DMS 273 treated with DMSO at 0.1 percent for 48 hours (cell line): ENCODE measurements at regions not wholly inside any gene's neighbourhood (a gene's known extent, or its start where the extent isn't known, plus 50 kb on each side); places are given as distances from the start of the nearest gene placed in this dataset.
A peak's percentile ranks its signal among the peaks of the same experiment; 100 is the strongest.

Experiments
- DNase-seq: peaks from one replicate; lab custom pipeline; 2025; lab: John Stamatoyannopoulos, UW

- DNase-seq: no peak
These were observed 128.7 kb upstream of the SLC10A2 start for GRCh38 chr13:103194871-103195270.

DNA sequence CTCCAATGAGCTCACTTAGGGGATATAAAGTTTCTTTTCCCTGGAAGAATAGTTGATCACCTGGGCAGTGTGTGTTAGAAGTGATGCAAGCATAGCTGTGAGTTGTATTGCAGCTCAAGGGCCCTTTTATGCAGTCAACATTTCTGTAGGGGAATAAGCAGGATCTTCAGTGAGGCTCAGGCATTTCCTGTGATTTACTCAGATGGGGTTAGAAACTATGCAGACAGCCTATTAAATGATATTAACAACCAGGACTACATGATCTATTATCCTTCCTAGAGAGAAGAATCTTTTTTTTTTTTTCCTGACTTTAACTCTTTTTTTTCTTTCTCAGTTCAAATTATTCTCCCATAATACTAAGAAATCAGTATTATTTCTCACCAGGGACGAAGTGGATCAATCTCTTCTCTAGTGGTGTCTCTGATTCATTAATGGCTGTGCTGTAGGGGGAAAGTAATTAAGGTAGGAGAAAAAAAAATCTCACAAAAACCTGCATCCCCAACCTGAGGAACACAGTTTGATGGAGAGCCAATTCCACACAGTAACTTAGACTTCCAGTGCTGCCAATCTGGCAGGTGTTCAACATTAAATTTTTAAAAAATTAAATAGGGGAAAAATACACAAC, 126.4 kb upstream of the SLC10A2 start:
- DNase-seq: no peak

GRCh38 chr13:103190841-103191240, 124.6 kb upstream of the SLC10A2 start:
- no peak for DNase-seq

DNA sequence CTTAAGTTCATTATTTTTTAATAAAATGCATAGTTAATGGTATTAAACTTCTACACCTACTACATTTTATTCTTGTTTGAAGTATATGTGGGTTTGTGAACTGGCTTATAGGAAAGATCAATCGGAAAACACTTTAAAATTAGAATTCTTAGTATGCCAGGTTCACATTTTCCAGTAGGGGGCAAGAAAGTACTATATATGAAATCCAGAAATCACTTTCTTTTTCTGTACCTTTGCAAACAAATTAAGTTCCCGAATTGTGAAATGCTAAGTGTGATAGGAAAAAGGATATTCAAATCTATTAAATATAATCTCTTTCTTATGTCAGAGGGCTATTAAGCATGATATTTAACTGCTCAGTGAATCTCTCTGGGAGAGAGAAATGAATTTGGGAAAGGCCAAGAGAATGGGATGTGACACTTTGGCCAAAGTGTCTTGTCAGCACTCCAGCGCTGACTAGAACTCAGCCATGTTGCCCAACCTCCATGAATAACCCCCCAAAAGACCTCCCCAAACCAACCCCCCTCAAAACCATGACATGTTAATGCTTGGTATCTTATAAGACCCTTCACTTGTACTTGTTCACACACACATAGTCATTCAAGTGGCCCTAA, 122.6 kb upstream of the SLC10A2 start:
- no peak for DNase-seq

DNA sequence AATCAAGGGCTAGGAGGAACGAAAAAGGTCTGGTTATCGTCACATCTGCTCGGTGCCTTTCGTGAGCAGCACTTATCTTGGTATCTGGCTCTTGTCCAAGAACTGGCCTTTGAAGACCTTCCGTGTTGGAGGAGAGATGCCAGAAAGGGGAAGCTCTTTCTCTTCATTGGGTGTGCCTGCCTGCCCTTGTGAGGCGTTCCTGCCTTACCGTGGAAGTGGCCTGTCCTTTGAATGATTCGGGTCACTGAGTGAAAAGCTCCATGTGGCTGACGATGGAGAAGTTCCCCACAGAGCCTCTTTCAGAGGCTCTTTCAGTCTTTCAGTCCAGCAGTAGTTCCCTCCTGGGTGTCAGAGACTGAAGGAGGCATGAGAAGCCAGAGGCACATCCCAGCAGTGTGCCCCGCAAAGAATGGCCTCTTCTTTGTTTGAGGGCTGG, 121.5 kb upstream of the SLC10A2 start:
- no peak for DNase-seq

DNA sequence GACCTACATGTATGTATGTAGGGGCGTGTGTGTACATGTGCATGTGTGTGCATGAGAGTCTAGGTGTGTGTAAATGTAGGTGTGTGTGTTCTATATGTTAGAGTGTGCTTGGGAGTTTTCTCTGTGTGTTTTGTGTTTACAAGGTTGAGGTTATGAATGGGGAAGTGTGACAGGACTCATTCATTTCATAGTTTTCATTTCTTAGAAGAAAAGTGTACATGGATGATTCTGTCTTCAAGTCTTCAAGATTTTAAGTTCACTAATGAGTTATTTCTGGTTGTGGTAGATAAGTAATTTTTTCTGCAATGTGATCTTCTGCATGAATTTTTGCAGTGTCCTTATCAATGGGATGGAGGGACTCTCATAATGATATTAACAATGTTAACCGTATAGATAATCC, 118.2 kb upstream of the SLC10A2 start:
- no peak for DNase-seq

- peak; percentile 70 for DNase-seq
These were observed 113.0 kb upstream of the SLC10A2 start for GRCh38 chr13:103178986-103179943.

DNA sequence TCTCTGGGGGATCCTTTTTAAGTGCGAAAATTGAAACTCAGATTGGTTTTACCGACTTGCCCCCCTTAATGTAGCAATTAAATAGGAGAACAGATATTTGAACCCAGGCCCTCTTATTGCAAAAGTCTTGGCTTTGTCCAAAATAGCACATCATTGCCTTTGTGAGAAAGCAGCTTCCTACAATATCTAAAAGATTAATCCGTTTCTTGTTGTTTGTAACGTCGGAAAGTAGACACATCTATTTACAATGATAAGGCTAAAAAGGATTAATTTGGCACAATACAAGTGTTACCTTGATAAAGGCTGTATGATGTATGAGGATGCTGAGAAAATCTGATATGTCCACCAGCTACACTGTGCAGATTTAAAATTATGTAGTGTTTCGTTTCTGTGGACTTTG, 108.7 kb upstream of the SLC10A2 start:
- DNase-seq: no peak

GRCh38 chr13:103168901-103169508, 102.8 kb upstream of the SLC10A2 start:
- no peak for DNase-seq

GRCh38 chr13:103164251-103164650, 98.0 kb upstream of the SLC10A2 start:
- DNase-seq: no peak

GRCh38 chr13:103161476-103161875, 95.3 kb upstream of the SLC10A2 start:
- DNase-seq: no peak

DNA sequence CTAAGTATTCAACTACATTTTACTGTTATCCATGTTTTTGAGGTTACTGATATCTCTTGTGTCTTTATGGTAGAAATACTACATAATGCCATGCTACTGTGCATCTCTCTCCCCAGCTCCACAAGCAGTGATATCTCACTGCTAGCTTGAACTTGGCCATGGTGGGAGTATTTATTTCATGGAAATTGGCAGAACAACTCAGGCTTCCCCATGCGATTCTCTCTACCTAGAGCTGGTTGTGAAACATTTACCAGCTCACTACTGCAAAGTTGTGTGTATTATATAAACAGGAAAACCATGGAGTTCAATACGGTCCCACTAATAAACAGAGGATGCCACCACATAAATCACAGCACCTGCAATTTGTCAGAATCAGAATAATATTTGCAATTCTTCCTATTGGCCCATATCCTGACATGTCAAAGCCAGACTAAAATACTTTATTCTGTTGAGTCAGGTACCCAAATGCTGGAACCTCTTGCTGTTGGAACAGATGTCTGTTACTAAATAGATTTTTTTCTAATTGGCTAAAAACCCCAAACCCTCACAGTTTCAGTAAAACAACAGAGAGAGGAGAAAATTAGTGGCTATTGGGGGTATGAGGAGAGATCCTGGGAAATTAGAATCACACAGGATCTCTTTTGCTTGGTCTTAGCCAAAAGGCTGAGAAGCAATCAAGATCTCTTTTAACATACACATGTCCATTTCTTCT, 91.4 kb upstream of the SLC10A2 start:
- no peak for DNase-seq

- no peak for DNase-seq
These were observed 90.8 kb upstream of the SLC10A2 start for GRCh38 chr13:103157016-103157415.

GRCh38 chr13:103156346-103156998, 90.3 kb upstream of the SLC10A2 start:
- DNase-seq: no peak

DNA sequence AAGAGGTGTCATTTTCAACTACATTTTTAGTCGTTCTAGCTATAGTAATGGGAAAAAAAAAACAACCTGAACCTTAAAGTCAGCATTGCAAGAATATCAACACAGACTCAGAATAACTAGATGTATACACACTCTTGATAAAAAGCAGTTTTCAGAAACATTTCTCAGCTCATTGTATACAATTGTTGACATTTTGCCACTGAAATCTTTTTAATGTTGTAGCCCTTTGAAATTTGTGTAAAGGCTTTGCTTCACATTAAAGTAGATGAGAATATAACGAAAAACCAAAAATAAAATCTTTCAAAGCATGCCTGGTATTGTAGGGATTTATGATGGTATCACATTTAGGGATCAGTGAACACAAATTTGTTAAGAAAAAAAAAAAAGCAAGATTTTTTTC, 87.2 kb upstream of the SLC10A2 start:
- DNase-seq: no peak

DNA sequence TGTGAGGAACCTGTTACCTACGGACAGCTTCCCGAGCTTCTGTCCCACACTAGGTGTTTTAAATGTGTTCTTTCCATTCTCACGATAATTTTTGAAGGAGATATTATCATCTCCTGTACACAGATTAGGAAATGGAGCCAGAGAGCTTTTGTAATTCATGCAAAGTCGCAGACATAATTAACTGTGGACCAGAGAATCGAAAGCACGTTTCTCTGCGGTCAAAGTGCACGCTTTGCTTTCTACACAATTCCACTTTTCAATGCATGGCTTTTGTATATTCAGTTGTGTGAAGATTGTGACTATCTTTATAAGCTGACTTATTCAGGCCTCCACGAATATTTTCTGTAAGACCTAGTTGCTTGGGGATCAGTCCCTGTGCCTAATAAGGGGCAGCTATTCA, 81.7 kb upstream of the SLC10A2 start:
- no peak for DNase-seq

- DNase-seq: no peak
These were observed 79.2 kb upstream of the SLC10A2 start for GRCh38 chr13:103145442-103145841.

DNA sequence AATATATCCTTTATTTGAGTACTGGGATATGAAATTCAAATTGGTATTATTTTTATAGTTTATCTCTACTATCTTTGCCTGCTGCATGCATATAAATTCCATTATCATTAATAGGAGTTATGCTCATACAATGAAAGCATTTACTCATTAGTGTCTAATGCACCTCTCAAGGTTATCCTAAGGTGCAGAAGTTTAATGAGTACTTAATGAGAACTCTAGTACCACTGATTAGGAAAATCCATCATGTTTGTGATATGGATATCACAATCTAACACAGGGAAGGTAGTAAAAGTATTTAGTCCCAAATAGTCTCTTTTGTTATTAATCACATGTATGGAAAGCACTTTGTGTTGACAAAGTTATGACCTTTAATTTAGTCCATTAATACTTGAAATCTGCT, 77.2 kb upstream of the SLC10A2 start:
- DNase-seq: no peak

DNA sequence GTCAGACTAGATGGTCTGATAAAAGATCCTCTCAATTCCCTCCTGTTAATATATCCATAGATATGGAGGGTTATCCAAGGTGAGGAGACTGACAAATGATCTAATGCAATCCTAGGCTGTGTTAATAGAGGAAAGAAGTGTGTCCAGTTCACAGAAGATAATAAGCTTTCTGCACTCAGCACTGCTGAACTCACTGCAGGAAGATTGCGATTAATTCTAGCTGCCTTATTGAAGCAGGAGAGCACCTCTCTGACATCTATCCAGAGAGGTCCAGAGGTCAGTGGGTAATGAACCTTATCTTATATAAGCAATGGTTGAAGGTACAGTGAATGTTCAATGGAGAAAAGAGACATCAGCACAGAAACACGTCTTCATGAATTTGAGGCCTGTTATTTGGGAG, 75.9 kb upstream of the SLC10A2 start:
- no peak for DNase-seq

GRCh38 chr13:103140001-103140671, 73.9 kb upstream of the SLC10A2 start:
- DNase-seq: no peak

DNA sequence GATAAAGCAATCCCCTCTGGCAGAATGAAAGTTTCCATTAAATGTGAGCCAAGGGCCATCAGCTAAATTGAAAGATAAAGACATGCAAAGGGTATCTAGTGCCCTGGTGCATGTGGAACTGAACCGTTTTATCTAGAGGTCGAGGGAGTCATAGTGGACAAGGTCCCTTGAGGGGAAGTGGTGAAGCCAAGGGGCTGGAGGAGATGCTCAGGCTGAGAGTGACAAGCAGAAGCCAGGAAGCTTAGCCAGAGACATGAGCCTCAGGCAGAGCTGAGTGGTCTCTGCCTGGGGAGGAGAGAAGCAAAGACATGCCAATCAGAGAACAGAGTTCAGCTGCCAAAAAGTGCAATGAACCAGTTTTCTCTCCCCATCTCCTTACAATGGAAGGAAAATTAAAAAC, 68.1 kb upstream of the SLC10A2 start:
- DNase-seq: no peak
